H9 (cell line): ENCODE measurements at regions not wholly inside any gene's neighbourhood (a gene's known extent, or its start where the extent isn't known, plus 50 kb on each side); places are given as distances from the start of the nearest gene placed in this dataset.

Experiments used
- DNase-seq: peaks from one replicate; pipeline ENCODE4 v3.0.0-alpha.2; 2017
- H2AFZ ChIP-seq: one replicate; pipeline ENCODE4 v1.6.1; 2013; ENCODE audit warnings: mild to moderate bottlenecking, low read length, control low read depth, moderate library complexity
- H2AK5ac ChIP-seq: 2 replicates; pipeline ENCODE4 v1.6.1; 2013; ENCODE audit warnings: low read length, control low read depth, mixed read lengths; ENCODE audit not compliant: insufficient read length
- H2BK120ac ChIP-seq: one replicate; pipeline ENCODE4 v1.6.1; 2013; ENCODE audit warnings: low read depth, mild to moderate bottlenecking, low read length, control low read depth, inconsistent platforms; ENCODE audit not compliant: poor library complexity, severe bottlenecking
- H2BK12ac ChIP-seq: 2 replicates; pipeline ENCODE4 v1.6.1; 2013; ENCODE audit warnings: low read length, control low read depth, mixed read lengths, low read depth; ENCODE audit not compliant: insufficient read length
- H2BK15ac ChIP-seq: 2 replicates; pipeline ENCODE4 v1.6.1; 2013; ENCODE audit warnings: low read depth, low read length, control low read depth
- H2BK20ac ChIP-seq: one replicate; pipeline ENCODE4 v1.6.1; 2013; ENCODE audit warnings: low read depth, mild to moderate bottlenecking, low read length, control low read depth, inconsistent platforms; ENCODE audit not compliant: poor library complexity, severe bottlenecking
- H2BK5ac ChIP-seq: 2 replicates; pipeline ENCODE4 v1.6.1; 2013; ENCODE audit warnings: low read length, control low read depth, mixed read lengths; ENCODE audit not compliant: insufficient read length
- H3K14ac ChIP-seq: 2 replicates; pipeline ENCODE4 v1.6.1; 2013; ENCODE audit warnings: low read length, control low read depth; ENCODE audit not compliant: insufficient read depth
- H3K18ac ChIP-seq: 2 replicates; pipeline ENCODE4 v1.6.1; 2013; ENCODE audit warnings: low read depth, mild to moderate bottlenecking, mixed read lengths, low read length, control low read depth; ENCODE audit not compliant: insufficient read length
- H3K23ac ChIP-seq: 2 replicates; pipeline ENCODE4 v1.6.1; 2013; ENCODE audit warnings: low read length, control low read depth, mixed read lengths, low read depth; ENCODE audit not compliant: insufficient read length
- H3K23me2 ChIP-seq: 2 replicates; pipeline ENCODE4 v1.6.1; 2013; ENCODE audit warnings: low read depth, mild to moderate bottlenecking, mixed read lengths, low read length, control low read depth; ENCODE audit not compliant: insufficient read length, poor library complexity, severe bottlenecking
- H3K27ac ChIP-seq: 2 replicates; pipeline ENCODE4 v1.5.1; 2013; ENCODE audit warnings: low read length, control low read depth, mixed read lengths, low read depth; ENCODE audit not compliant: insufficient read length
- H3K27me3 ChIP-seq: 2 replicates; pipeline ENCODE4 v1.6.1; 2013; ENCODE audit warnings: low read length, control low read depth, inconsistent platforms; ENCODE audit not compliant: insufficient read depth
- H3K4ac ChIP-seq: 2 replicates; pipeline ENCODE4 v1.6.1; 2013; ENCODE audit warnings: low read depth, mild to moderate bottlenecking, control low read depth, inconsistent platforms, low read length, moderate library complexity
- H3K4me1 ChIP-seq: 2 replicates; pipeline ENCODE4 v1.6.1; 2013; ENCODE audit warnings: low read length, control low read depth, inconsistent platforms; ENCODE audit not compliant: insufficient read depth
- H3K4me2 ChIP-seq: 2 replicates; pipeline ENCODE4 v1.6.1; 2013; ENCODE audit warnings: low read length, control low read depth, mixed read lengths; ENCODE audit not compliant: insufficient read length, insufficient read depth
- H3K56ac ChIP-seq: 2 replicates; pipeline ENCODE4 v1.6.1; 2013; ENCODE audit warnings: low read depth, mild to moderate bottlenecking, mixed read lengths, low read length, control low read depth; ENCODE audit not compliant: insufficient read length
- H3K79me1 ChIP-seq: 2 replicates; pipeline ENCODE4 v1.6.1; 2013; ENCODE audit warnings: low read depth, mild to moderate bottlenecking, moderate library complexity, low read length, control low read depth, inconsistent platforms; ENCODE audit not compliant: insufficient read depth, poor library complexity, severe bottlenecking
- H3K79me2 ChIP-seq: 2 replicates; pipeline ENCODE4 v1.6.1; 2013; ENCODE audit warnings: low read length, control low read depth, inconsistent platforms; ENCODE audit not compliant: insufficient read depth
- H3K9ac ChIP-seq: 2 replicates; pipeline ENCODE4 v1.6.1; 2013; ENCODE audit warnings: low read length, control low read depth, mixed read lengths; ENCODE audit not compliant: insufficient read length; ENCODE audit errors: extremely low read depth
- H3K9me3 ChIP-seq: one replicate; pipeline ENCODE4 v1.6.1; 2013; ENCODE audit warnings: low read depth, low read length, inconsistent platforms; ENCODE audit not compliant: control insufficient read depth
- H3T11ph ChIP-seq: one replicate; pipeline ENCODE4 v1.6.1; 2013; ENCODE audit warnings: mild to moderate bottlenecking, low read length, control low read depth, inconsistent platforms
- H4K20me1 ChIP-seq: one replicate; pipeline ENCODE4 v1.6.1; 2013; ENCODE audit not compliant: control insufficient read depth, insufficient read length, insufficient read depth
- H4K5ac ChIP-seq: 2 replicates; pipeline ENCODE4 v1.6.1; 2013; ENCODE audit warnings: low read depth, mild to moderate bottlenecking, mixed read lengths, low read length, control low read depth; ENCODE audit not compliant: insufficient read length
- H4K8ac ChIP-seq: replicated peaks from 2 replicates; pipeline ENCODE4 v1.6.1; 2013; ENCODE audit warnings: low read length, control low read depth, mixed read lengths, low read depth; ENCODE audit not compliant: insufficient read length
- H4K91ac ChIP-seq: 2 replicates; pipeline ENCODE4 v1.6.1; 2013; ENCODE audit warnings: low read depth, mild to moderate bottlenecking, moderate library complexity, mixed read lengths, low read length, control low read depth; ENCODE audit not compliant: insufficient read length
- H3K27ac Mint-ChIP-seq, 3 experiments: 2 replicates in 2 of 3; 3 replicates in 1 of 3; pipeline ENCODE4 v1.8.0; 2020 to 2021; ENCODE audit warnings: mixed read lengths in 3 of 3, mild to moderate bottlenecking in 1 of 3, moderate library complexity in 1 of 3
- H3K27me3 Mint-ChIP-seq: 2 replicates; pipeline ENCODE4 v1.8.0; 2021; ENCODE audit warnings: low read depth, mild to moderate bottlenecking, moderate library complexity, mixed read lengths
- H3K36me3 Mint-ChIP-seq, 3 experiments: 2 replicates in 2 of 3; 3 replicates in 1 of 3; pipeline ENCODE4 v1.8.0; 2020 to 2021; ENCODE audit warnings: low read depth in 3 of 3, mixed read lengths in 3 of 3; ENCODE audit not compliant: insufficient read depth in 1 of 3
- H3K4me1 Mint-ChIP-seq, 2 experiments: 2 replicates each; pipeline ENCODE4 v1.8.0; 2020; ENCODE audit warnings: mixed read lengths in 2 of 2
- H3K4me3 Mint-ChIP-seq, 2 experiments: 2 replicates in 1 of 2; 3 replicates in 1 of 2; pipeline ENCODE4 v1.8.0; 2020 to 2021; ENCODE audit warnings: mild to moderate bottlenecking in 2 of 2, mixed read lengths in 2 of 2, moderate library complexity in 1 of 2
- H3K9me3 Mint-ChIP-seq, 2 experiments: 2 replicates in 1 of 2; 3 replicates in 1 of 2; pipeline ENCODE4 v1.8.0; 2020; ENCODE audit warnings: mild to moderate bottlenecking in 2 of 2, mixed read lengths in 2 of 2, moderate library complexity in 1 of 2
- WGBS: extraction: QIAGEN DNeasy Blood & Tissue Kit; methylation state at CpG from one replicate; pipeline ENCODE4 v1.1.7; 2013; ENCODE audit warnings: missing lambda C conversion rate, low lambda C conversion rate, mixed read lengths; ENCODE audit not compliant: insufficient read length; ENCODE audit errors: extremely low coverage; 5-methylcytosine and 5-hydroxymethylcytosine counted together
- TF ChIP-seq, protein P1 (sequence below): fragments of 200-600 bp; sonication (generic); conservative IDR thresholded peaks from 3 replicates; pipeline ENCODE4 v1.8.0; 2021; ENCODE audit warnings: antibody characterized with exemption, mild to moderate bottlenecking

DNA sequence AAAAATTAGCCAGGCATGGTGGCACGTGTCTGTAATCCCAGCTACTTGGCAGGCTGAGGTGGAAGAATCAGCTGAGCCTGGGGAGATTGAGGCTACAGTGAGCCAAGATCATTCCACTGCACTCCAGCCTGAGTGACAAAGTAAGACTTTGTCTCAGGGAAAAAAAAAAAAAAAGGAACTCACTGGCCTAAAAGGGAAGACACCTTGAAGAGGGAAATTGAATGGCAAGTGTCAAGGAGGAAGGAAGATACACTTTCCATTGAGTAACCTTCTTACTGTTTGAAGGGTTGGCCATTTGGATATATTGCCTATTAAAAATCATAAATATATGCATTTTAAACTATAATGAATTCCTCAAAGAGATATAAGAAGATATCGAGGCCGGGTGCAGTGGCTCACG lies 147.5 kb upstream of the FAM241A start:
- no peak overlapping the region for H4K8ac ChIP-seq
- H3T11ph ChIP-seq: no peak overlapping the region
- TF ChIP-seq, protein P1, sequence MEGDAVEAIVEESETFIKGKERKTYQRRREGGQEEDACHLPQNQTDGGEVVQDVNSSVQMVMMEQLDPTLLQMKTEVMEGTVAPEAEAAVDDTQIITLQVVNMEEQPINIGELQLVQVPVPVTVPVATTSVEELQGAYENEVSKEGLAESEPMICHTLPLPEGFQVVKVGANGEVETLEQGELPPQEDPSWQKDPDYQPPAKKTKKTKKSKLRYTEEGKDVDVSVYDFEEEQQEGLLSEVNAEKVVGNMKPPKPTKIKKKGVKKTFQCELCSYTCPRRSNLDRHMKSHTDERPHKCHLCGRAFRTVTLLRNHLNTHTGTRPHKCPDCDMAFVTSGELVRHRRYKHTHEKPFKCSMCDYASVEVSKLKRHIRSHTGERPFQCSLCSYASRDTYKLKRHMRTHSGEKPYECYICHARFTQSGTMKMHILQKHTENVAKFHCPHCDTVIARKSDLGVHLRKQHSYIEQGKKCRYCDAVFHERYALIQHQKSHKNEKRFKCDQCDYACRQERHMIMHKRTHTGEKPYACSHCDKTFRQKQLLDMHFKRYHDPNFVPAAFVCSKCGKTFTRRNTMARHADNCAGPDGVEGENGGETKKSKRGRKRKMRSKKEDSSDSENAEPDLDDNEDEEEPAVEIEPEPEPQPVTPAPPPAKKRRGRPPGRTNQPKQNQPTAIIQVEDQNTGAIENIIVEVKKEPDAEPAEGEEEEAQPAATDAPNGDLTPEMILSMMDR: no peak
- H3K27me3 ChIP-seq: no peaks in the 10 kb centered on the region
- H2BK120ac ChIP-seq: no peak overlapping the region
- H2BK5ac ChIP-seq: no peak overlapping the region
- H3K14ac ChIP-seq: no peak overlapping the region
- H3K4me1 ChIP-seq: no peaks in the 10 kb centered on the region; the same call in 1 of the 2 replicates
- no peaks in the 10 kb centered on the region for H3K27me3 Mint-ChIP-seq
- no peak overlapping the region for H2AFZ ChIP-seq
- no peak overlapping the region for H3K23ac ChIP-seq
- H3K56ac ChIP-seq: no peak overlapping the region
- H3K79me2 ChIP-seq: no peaks in the 10 kb centered on the region
- no peaks in the 10 kb centered on the region for H3K79me1 ChIP-seq
- no peak overlapping the region for H3K4ac ChIP-seq
- no peak overlapping the region for H4K91ac ChIP-seq
- H4K5ac ChIP-seq: no peak overlapping the region
- no peaks in the 10 kb centered on the region for H3K23me2 ChIP-seq
- H2BK20ac ChIP-seq: no peak overlapping the region
- H3K4me3 Mint-ChIP-seq: no peak overlapping the region
- H3K4me1 Mint-ChIP-seq: peaks cover 15 to 22% of the 10 kb centered on the region in 2 experiments
- no peak overlapping the region for H3K18ac ChIP-seq
- no peaks in the 10 kb centered on the region for H4K20me1 ChIP-seq
- no peak overlapping the region for H3K27ac ChIP-seq
- no peak overlapping the region for H2AK5ac ChIP-seq
- H2BK12ac ChIP-seq: no peak overlapping the region
- no peaks in the 10 kb centered on the region for H3K9me3 ChIP-seq
- H3K27ac Mint-ChIP-seq: no peak overlapping the region; a peak in 1 of 7 replicates
- no peak for DNase-seq
- H3K4me2 ChIP-seq: no peak overlapping the region
- no peak overlapping the region for H2BK15ac ChIP-seq
- no peak overlapping the region for H3K9ac ChIP-seq
- no peaks in the 10 kb centered on the region; a peak in 1 of 5 replicates for H3K9me3 Mint-ChIP-seq
- H3K36me3 Mint-ChIP-seq: no peaks in the 10 kb centered on the region
- no CpG with 5 or more reads among the region's 4 CpGs for WGBS
